ENCODE measurements at regions not wholly inside any gene's neighbourhood (a gene's known extent, or its start where the extent isn't known, plus 50 kb on each side); places are given as distances from the start of the nearest gene placed in this dataset.

- no peak for TF ChIP-seq CTCF (IDR thresholded peaks at IDR 0.05)
- DNase-seq (ENCODE audit: low spot score) = no peak
- Histone ChIP-seq H3K4me3 (no peak overlapping the region), H3K36me3 (no peaks in the 10 kb centered on the region), H3K27ac (no peak overlapping the region), H3K27me3 (no peaks in the 10 kb centered on the region), H3K4me1 (no peaks in the 10 kb centered on the region), H3K9me3 (no peaks in the 10 kb centered on the region)
Measured at GRCh38 chr17:14856176-14856575, 408.9 kb downstream of the PMP22 start.

GRCh38 chr17:14854691-14855090, 410.4 kb downstream of the PMP22 start:
- no peak for TF ChIP-seq CTCF (IDR thresholded peaks at IDR 0.05)
- no peaks in the 10 kb centered on the region for H3K36me3 ChIP-seq
- peaks cover 0 to 2% of the 10 kb centered on the region in 2 donors for H3K9me3 ChIP-seq
- no peaks in the 10 kb centered on the region for H3K4me1 ChIP-seq
- DNase-seq (ENCODE audit: low spot score) = no peak
- H3K4me3 ChIP-seq = no peak overlapping the region
- no peak overlapping the region for H3K27ac ChIP-seq
- no peaks in the 10 kb centered on the region for H3K27me3 ChIP-seq

GRCh38 chr17:14845591-14846281, 419.4 kb downstream of the PMP22 start:
- H3K4me1 ChIP-seq = no peaks in the 10 kb centered on the region
- H3K27ac ChIP-seq = no peak overlapping the region
- no peaks in the 10 kb centered on the region for H3K36me3 ChIP-seq
- no peak for DNase-seq (ENCODE audit: low spot score)
- H3K27me3 ChIP-seq = no peaks in the 10 kb centered on the region
- TF ChIP-seq CTCF (IDR thresholded peaks at IDR 0.05) = no peak
- H3K4me3 ChIP-seq = no peak overlapping the region
- H3K9me3 ChIP-seq = peaks cover 0 to 9% of the 10 kb centered on the region in 2 donors

- H3K27me3 ChIP-seq = no peaks in the 10 kb centered on the region
- H3K36me3 ChIP-seq = no peaks in the 10 kb centered on the region
- no peak overlapping the region for H3K4me3 ChIP-seq
- no peak for TF ChIP-seq CTCF (IDR thresholded peaks at IDR 0.05)
- no peak for DNase-seq (ENCODE audit: low spot score)
- H3K4me1 ChIP-seq = no peaks in the 10 kb centered on the region
- no peak overlapping the region for H3K27ac ChIP-seq
- H3K9me3 ChIP-seq = no peaks in the 10 kb centered on the region
Measured at GRCh38 chr17:14843086-14843795, 421.9 kb downstream of the PMP22 start.

GRCh38 chr17:14840616-14841231, 424.4 kb downstream of the PMP22 start:
- Histone ChIP-seq H3K4me1 (no peaks in the 10 kb centered on the region), H3K27ac (no peak overlapping the region), H3K36me3 (no peaks in the 10 kb centered on the region), H3K4me3 (no peak overlapping the region), H3K9me3 (no peaks in the 10 kb centered on the region), H3K27me3 (no peaks in the 10 kb centered on the region)
- DNase-seq (ENCODE audit: low spot score) = no peak
- no peak for TF ChIP-seq CTCF (IDR thresholded peaks at IDR 0.05)
